ENCODE measurements at regions not wholly inside any gene's neighbourhood (a gene's known extent, or its start where the extent isn't known, plus 50 kb on each side); places are given as distances from the start of the nearest gene placed in this dataset.

- no peak for DNase-seq
- Histone ChIP-seq H3K27ac (no peak overlapping the region), H3K27me3 (replicated peaks) (no peaks in the 10 kb centered on the region), H3K36me3 (replicated peaks) (no peaks in the 10 kb centered on the region), H3K4me3 (ENCODE audit: low read depth, low read length) (no peak overlapping the region)
- in situ Hi-C loops (cut with HindIII; ENCODE audit: low pct_ligation_motif_present, low sequenced_read_pairs): no loop called here
- TF ChIP-seq CTCF (IDR thresholded peaks at IDR 0.05; ENCODE audit: low read depth, low read length, missing control alignments): no peak
Measured at GRCh38 chr12:59839514-59839913, 243.7 kb downstream of the SLC16A7 start.

- H3K4me3 ChIP-seq (ENCODE audit: low read depth, low read length): no peak overlapping the region
- H3K27ac ChIP-seq: no peak overlapping the region
- no peak for TF ChIP-seq CTCF (IDR thresholded peaks at IDR 0.05; ENCODE audit: low read depth, low read length, missing control alignments)
- no peaks in the 10 kb centered on the region for H3K36me3 ChIP-seq (replicated peaks)
- DNase-seq: no peak
- in situ Hi-C loops (cut with HindIII; ENCODE audit: low pct_ligation_motif_present, low sequenced_read_pairs): no loop called here
- H3K27me3 ChIP-seq (replicated peaks): no peaks in the 10 kb centered on the region
Measured at GRCh38 chr12:59843260-59843843, 247.5 kb downstream of the SLC16A7 start.

GRCh38 chr12:59844750-59845149, 248.9 kb downstream of the SLC16A7 start:
- Histone ChIP-seq H3K4me3 (ENCODE audit: low read depth, low read length) (no peak overlapping the region), H3K27ac (no peak overlapping the region), H3K36me3 (replicated peaks) (no peaks in the 10 kb centered on the region), H3K27me3 (replicated peaks) (no peaks in the 10 kb centered on the region)
- TF ChIP-seq CTCF (IDR thresholded peaks at IDR 0.05; ENCODE audit: low read depth, low read length, missing control alignments): no peak
- in situ Hi-C loops (cut with HindIII; ENCODE audit: low pct_ligation_motif_present, low sequenced_read_pairs): no loop called here
- DNase-seq: no peak

- Histone ChIP-seq H3K36me3 (replicated peaks) (no peaks in the 10 kb centered on the region), H3K27me3 (replicated peaks) (no peaks in the 10 kb centered on the region), H3K4me3 (ENCODE audit: low read depth, low read length) (no peak overlapping the region), H3K27ac (no peak overlapping the region)
- TF ChIP-seq CTCF (IDR thresholded peaks at IDR 0.05; ENCODE audit: low read depth, low read length, missing control alignments): no peak
- no peak for DNase-seq
- in situ Hi-C loops (cut with HindIII; ENCODE audit: low pct_ligation_motif_present, low sequenced_read_pairs): no loop called here
Measured at GRCh38 chr12:59845293-59845692, 249.5 kb downstream of the SLC16A7 start.

- no peaks in the 10 kb centered on the region for H3K27me3 ChIP-seq (replicated peaks)
- H3K4me3 ChIP-seq (ENCODE audit: low read depth, low read length): no peak overlapping the region
- in situ Hi-C loops (cut with HindIII; ENCODE audit: low pct_ligation_motif_present, low sequenced_read_pairs): no loop called here
- no peak for TF ChIP-seq CTCF (IDR thresholded peaks at IDR 0.05; ENCODE audit: low read depth, low read length, missing control alignments)
- no peak for DNase-seq
- no peak overlapping the region for H3K27ac ChIP-seq
- no peaks in the 10 kb centered on the region for H3K36me3 ChIP-seq (replicated peaks)
Measured at GRCh38 chr12:59847127-59847526, 251.3 kb downstream of the SLC16A7 start.

GRCh38 chr12:59850268-59850667, 254.4 kb downstream of the SLC16A7 start:
- Histone ChIP-seq H3K27me3 (replicated peaks) (no peaks in the 10 kb centered on the region), H3K4me3 (ENCODE audit: low read depth, low read length) (no peak overlapping the region), H3K36me3 (replicated peaks) (no peaks in the 10 kb centered on the region), H3K27ac (no peak overlapping the region)
- in situ Hi-C loops (cut with HindIII; ENCODE audit: low pct_ligation_motif_present, low sequenced_read_pairs): no loop called here
- TF ChIP-seq CTCF (IDR thresholded peaks at IDR 0.05; ENCODE audit: low read depth, low read length, missing control alignments): no peak
- DNase-seq: no peak

Data from brain microvascular endothelial cell (primary cell).